AG09309 (cell line): ENCODE measurements at regions not wholly inside any gene's neighbourhood (a gene's known extent, or its start where the extent isn't known, plus 50 kb on each side); places are given as distances from the start of the nearest gene placed in this dataset.
A peak's percentile ranks its signal among the peaks of the same experiment; 100 is the strongest.

Experiments
- DNase-seq: peaks from one replicate; pipeline ENCODE4 v3.0.0-alpha.2; 2010; ENCODE audit warnings: low read depth
- H3K4me3 ChIP-seq: 2 replicates; pipeline ENCODE4 v1.5.1; 2011; ENCODE audit warnings: mild to moderate bottlenecking, low read depth, low read length, moderate library complexity; ENCODE audit not compliant: control insufficient read depth
- CTCF ChIP-seq: IDR thresholded peaks from 2 replicates; pipeline ENCODE4 v1.5.1; 2011; ENCODE audit warnings: mild to moderate bottlenecking, low read depth, low read length, inconsistent platforms; ENCODE audit not compliant: insufficient read depth, control insufficient read depth; ENCODE audit errors: missing control alignments

GRCh38 chr5:153147891-153148623 lies 342.4 kb upstream of the GRIA1 start:
- peak; percentile 70 for TF ChIP-seq CTCF
- no peak overlapping the region for H3K4me3 ChIP-seq
- DNase-seq: peak; percentile 27

DNA sequence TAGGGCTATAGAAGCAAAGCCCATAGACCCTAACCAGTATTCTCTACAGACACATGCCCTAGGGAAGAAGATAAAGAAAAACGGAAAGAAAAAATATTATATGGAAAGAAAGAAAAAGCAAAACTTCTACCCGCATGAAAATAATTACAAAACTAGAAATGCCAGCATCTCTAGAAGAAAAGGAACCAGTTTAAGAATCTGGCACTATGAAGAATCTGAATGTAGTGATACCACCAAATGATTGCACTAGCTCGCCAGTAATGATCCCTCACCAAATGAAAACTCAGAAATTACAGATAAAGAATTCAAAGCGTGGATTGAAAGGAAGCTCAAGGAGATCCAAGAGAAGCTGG lies 341.9 kb upstream of the GRIA1 start:
- H3K4me3 ChIP-seq: no peak overlapping the region
- TF ChIP-seq CTCF: no peak
- no peak for DNase-seq

GRCh38 chr5:153151558-153151957 lies 338.9 kb upstream of the GRIA1 start:
- DNase-seq: no peak
- TF ChIP-seq CTCF: no peak
- H3K4me3 ChIP-seq: no peak overlapping the region

DNA sequence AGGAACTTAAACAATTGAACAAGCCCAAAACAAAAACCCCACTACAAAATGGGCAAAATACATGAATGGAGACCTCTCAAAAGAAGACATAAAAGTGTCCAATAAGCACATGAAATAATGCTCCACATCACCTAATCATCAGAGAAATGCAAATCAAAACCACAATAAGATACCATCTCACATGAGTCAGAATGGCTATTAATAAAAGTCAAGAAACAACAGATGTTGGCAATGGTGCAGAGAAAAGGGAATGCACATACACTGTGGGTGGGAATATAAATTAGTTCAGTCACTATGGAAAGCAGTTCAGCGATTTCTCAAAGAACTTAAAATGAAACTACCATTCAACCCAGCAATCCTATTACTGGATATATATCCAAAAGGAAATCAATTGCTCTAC lies 337.4 kb upstream of the GRIA1 start:
- DNase-seq: peak; percentile 17

DNA sequence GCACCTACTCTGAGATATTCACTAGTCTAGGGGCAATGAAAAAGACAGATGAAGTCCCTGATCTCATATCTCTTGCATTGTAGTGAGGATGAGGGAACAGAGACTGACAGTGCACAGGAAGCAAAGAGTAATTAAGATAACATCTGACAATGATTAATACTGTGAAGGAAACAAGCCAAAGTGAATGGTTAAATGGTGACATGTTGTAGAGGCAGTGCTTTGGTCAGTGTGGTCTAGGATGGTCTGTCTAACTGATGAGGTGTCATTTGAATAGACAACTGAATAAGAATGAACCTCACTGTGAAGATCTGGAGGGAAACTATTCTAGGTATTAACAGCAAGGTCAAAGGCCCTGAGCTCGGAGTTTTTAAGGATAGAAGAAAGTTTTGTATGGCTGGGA lies 333.3 kb upstream of the GRIA1 start:
- no peak for DNase-seq
- H3K4me3 ChIP-seq: no peak overlapping the region
- no peak for TF ChIP-seq CTCF

More for the DNA sequence above, 337.4 kb upstream of the GRIA1 start:
- TF ChIP-seq CTCF: no peak
- H3K4me3 ChIP-seq: no peak overlapping the region

GRCh38 chr5:153158608-153159007 lies 331.9 kb upstream of the GRIA1 start:
- no peak for DNase-seq
- H3K4me3 ChIP-seq: no peak overlapping the region
- TF ChIP-seq CTCF: no peak
